ENCODE measurements at regions not wholly inside any gene's neighbourhood (a gene's known extent, or its start where the extent isn't known, plus 50 kb on each side); places are given as distances from the start of the nearest gene placed in this dataset.
"Not testable (repeated sequence)": the region's sequence is repeated elsewhere in the genome, so short reads cannot be mapped to it uniquely, and the experiment has no call there.

DNA sequence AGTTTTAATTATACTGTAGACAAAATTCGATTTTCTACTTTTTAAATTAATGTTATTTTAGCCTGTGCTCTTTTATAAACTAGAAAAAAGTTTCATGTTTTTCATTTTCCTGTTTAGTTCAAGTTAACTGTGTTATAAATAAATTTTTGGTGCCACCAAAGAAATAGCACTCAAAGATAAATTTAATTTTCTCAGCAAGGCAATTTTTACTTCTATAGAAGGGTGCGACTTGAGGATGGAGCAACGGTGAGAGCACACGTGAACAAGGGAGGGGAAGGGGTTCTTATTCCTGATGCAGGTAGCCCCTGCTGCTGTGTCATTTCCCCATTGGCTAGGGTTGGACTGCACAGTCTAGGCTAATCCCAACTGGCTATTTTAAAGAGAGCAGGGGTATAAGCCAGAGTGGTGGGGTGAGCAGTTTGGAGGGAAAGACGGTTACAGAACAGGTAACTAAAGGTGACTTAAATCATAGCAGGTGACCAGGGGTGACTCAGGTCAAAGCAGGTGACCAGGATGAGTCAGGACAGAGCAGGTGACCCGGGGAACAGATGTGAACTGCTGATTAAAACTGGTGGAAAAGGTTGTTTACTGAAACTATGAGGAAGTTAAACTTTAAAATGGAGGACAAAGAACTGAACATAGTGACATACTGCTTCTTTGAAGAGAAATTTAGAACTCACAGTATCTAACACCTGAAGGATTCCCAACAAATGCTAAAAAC, 104.6 kb upstream of the GPBP1 start:
- no peak for FAIRE-seq

GRCh38 chr5:57072218-57072892, 101.5 kb upstream of the GPBP1 start:
- no peak for FAIRE-seq

- no peak for FAIRE-seq
Measured at GRCh38 chr5:57082441-57083067, 91.3 kb upstream of the GPBP1 start.

- FAIRE-seq, result no peak
Measured at GRCh38 chr5:57085306-57086081, 88.4 kb upstream of the GPBP1 start.

DNA sequence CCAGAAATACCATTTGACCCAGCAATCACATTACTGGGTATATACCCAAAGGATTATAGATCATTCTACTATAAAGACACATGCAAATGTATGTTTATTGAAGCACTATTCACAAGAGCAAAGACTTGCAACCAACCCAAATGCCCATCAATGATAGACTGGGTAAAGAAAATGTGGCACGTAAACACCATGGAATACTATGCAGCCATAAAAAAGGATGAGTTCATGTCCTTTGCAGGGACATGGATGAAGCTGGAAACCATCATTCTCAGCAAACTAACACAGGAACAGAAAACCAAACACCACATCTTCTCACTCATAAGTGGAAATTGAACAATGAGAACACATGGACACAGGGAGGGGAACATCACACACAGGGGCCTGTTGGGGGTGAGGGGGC, 85.9 kb upstream of the GPBP1 start:
- FAIRE-seq, result not testable (repeated sequence)

DNA sequence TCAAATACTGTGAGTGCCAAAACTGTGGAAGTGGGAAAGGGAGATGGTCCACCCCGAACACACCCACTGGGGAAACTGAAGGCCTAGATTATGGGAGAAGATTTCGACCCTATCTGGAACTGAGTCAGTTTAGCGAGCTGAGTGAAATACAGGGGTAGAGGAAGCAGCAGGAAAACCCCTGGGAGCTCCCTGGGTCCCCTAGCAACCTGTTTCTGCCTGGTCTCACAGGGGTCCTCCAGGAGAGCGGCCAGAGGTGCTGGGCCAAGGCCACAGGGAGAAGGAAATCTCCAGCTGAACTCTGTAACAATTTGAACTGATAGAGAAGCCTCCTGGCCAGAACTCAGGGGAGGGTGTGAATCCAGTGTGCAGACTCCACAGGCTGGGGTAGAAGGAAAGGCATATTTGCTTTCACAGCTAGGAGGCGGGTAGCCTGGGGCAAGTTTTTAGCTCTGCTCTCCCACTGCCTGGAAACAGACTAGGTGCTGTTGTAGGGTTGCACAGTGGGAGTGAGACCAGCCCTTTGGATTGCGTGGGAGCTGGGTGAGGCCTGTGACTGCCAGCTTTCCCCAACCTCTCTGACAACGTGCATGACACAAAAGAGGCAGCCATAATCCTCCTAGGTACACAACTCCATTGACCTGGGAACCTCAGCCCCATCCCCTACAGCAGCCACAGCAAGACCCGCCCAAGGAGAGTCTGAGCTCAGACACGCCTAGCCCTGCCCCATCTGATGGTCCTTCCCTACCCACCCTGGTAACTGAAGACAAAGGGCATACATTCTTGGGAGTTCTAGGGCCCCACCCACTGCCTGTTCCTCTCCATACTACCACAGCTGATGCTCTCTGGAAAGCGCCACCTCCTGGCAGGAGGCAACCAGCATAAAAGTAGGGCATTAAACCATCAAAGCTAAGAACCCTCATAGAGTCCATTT, 78.8 kb upstream of the GPBP1 start:
- no peak for FAIRE-seq

DNA sequence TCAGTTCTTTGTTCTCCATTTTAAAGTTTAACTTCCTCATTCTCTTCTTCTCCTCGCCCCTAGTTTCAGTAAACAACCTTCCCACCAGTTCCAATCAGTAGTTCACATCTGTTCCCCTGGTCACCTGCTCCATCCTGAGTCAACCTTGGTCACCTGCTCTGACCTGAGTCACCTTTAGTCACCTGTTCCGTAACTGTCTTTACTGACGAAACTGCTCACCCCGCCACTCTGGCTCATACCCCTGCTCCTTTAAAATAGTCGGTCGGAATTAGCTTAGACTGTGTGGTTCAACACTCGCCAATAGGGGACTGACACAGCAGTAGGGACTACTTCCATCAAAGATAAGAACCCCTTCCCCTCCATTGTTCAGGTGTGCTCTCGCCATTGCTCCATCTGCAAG, 76.3 kb upstream of the GPBP1 start:
- no peak for FAIRE-seq

DNA sequence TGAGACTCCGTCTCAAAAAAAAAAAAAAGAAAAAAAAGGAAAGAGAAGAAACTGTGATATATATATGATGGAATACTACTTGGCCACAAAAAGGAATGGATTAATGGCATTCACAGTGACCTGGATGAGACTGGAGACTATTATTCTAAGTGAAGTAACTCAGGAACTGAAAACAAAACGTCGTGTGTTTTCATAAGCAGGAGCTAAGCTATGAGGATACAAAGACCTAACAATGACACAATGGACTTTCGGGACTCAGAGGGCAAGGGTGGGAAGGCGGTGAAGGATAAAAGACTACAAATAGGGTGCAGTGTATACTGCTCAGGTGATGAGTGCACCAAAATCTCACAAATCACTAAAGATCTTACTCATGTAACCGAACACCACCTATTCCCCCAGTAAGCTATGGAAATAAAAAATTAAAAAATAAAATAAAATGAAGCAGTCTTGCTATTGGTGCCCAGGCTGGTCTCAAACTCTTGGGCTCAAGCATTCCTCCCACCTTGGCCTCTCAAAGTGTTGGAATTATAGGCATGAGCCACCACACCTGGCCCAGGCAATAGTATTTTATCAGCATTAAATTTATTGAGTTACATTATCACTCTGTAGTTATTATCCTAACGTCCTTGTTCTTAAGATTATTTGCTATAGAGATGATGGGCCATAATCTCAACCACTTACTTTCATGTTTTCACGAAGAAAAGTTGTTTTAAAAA, 71.5 kb upstream of the GPBP1 start:
- no peak for FAIRE-seq

GRCh38 chr5:57102905-57103255, 71.0 kb upstream of the GPBP1 start:
- FAIRE-seq, result no peak

GRCh38 chr5:57103317-57103907, 70.4 kb upstream of the GPBP1 start:
- no peak for FAIRE-seq

- FAIRE-seq, result no peak
Measured at GRCh38 chr5:57106661-57107060, 67.2 kb upstream of the GPBP1 start.

DNA sequence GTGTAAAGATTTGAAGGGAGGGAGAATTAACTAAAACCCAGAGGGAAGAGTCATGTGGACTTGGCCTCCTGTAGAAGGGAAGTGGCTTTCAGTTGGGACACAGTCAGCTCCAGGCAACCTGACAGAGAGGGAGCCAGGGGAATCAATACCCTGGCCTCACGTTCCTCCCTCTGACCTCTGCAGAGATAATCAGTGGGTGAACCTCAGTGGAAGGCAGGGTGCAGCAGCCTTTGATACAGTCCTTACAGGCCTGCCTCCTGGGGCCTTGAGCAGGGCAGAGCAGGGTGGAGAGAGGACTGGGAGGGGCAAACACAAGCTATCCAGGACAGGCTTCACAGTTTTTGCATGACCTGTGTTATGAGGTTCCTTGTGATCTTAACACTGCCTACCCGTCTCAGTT, 61.9 kb upstream of the GPBP1 start:
- no peak for FAIRE-seq

- FAIRE-seq, result no peak
Measured at GRCh38 chr5:57113481-57113880, 60.4 kb upstream of the GPBP1 start.

- no peak for FAIRE-seq
Measured at GRCh38 chr5:57117596-57117995, 56.3 kb upstream of the GPBP1 start.

DNA sequence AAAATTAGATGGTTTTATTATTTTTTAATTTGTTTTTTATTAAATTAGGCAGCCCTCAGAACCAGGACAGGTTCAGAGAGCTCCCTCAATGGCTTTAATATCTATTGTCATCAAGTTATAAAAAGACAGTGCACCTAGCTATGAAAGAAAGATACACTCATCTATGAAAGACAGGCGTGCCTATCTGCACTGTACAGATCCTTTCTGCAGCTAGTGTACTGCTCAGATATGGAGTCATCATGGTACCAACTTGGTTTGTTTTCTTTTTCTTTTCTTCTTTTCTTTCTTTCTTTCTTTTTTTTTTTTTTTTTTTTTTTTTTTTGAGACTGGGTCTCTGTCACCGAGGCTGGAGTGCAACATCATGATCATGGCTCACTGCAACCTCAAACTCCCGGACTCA, 54.8 kb upstream of the GPBP1 start:
- no peak for FAIRE-seq

- no peak for FAIRE-seq
Measured at GRCh38 chr5:57124014-57124413, 49.8 kb upstream of the GPBP1 start.
